ENCODE measurements at regions not wholly inside any gene's neighbourhood (a gene's known extent, or its start where the extent isn't known, plus 50 kb on each side); places are given as distances from the start of the nearest gene placed in this dataset.
A peak's percentile ranks its signal among the peaks of the same experiment; 100 is the strongest.

DNA sequence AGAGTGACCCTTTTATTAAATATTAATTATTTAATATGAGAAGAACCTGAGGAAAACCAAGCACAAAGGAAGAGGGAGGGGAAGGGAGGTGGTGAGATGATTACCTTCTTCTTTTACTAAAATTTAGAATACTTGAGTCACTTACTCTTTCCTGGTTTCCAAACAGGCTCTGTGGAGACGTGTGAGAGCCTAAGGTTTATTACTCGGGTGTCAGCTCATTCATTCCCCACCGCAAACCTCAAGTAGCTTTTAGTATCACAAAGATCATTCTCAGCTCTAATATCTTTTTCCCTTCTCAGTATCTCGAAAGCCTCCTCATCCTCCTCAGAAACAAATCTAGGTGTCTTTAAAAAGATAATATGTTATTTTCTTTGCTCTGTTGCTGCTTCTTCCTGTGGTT lies 497.2 kb upstream of the JARID2 start:
- DNase-seq, result no peak

DNA sequence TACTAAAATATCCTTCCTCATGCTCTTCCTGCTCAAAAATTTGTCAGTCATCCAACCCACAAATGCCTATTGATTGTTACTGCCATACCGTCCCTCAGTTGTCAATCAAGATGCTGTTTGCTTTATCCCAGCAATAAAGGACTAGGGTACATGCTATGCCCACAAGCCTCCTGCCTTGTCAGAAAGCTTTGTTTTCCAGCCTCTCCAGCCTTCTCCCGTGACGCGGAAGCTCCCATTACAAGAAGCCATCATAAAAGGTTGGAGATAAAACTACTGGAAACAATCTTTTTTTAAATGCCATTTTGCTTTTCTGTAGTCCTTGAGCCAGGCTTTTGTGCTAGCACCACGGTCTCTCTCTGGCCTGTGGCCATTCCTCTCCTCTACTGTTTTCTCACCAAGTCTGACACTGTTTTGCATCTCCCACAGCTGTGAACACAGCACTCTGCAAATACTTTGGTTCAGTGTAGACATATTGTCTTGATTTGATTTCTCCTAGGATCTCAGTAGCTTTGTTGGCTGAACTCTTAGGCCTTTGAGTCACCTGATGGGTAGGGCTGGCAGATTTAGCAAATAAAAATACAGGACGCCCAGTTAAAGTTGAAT lies 495.7 kb upstream of the JARID2 start:
- peak in 1 of 2 experiments; percentile 37 for DNase-seq

DNA sequence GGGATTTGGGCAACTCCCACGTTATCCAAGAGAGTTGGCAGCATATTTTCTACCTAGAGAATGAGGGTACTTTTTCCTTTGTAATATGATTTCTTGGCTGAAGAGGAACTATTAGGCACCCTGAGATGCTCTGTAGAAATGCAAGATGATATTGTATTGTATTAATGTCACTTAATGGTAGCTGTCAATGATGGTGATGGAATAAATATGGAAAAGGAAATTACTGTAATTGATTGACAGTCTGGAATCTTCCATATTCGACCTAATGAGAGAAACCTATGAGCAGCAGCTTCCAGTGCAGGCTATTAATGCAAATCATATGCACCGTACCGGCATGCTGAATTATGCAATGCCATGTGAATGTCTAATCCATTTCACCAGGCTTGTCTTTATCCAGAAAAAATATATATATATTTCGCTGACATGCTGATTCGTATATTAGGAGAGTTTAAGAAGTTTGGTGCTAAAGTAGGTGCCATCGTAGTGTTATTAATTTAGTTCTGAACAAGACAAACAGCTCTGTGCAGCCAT lies 494.2 kb upstream of the JARID2 start:
- DNase-seq, result peak in 1 of 2 experiments; percentile 54

DNA sequence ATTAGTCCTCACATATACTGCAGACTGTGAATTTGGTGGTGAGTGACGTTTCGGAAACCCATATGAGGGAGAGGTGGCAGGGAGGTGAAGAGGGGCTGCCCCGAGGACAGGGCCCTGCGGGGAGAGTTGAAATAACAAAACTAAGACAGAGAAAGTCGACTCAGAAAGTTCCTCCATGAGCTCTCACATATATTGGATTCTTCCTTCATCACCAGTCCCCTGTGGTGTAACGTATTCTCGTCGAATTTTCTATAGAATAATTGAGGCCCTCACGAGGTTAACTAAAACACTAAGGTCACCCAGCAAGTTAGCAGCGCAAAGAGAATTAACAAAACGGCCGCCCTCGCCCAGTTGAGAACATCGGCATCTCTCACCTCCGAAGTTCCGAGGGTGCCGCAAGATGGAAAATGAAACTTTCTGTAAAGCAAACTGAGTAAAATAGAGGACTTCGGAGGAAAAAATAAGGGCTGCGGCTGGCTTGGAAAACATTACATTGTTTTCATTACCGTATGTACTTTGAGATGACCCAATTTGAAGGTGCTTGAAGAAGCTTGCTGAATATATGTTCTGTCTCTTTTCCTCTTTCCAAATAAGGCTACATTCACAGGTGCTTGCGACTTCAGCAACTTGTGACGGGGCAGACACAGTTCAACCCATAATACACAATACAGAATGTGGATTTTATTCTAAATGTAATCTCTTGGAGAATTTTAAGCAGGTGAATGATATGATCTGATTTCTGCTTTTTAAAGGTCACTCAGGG lies 490.9 kb upstream of the JARID2 start:
- DNase-seq, result no peak

DNA sequence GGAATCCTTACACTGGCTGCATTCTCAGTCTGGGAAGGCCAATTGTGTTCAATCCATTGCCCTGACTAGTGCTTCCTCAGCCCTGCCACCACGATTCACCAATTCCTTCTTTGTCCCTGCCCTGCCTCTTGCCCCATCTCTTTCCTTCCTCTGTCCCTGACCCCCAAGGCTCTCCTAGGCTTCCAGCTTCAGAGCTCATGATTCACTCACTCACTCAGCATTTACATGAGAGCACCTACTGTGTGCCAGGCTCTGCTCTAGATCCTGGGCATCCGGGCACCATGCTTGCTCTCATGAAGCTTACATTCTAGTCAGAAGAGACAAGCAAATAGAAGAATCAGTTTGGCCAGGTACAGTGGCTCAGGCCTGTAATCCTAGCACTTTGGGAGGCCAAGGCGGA lies 489.5 kb upstream of the JARID2 start:
- no peak for DNase-seq

DNA sequence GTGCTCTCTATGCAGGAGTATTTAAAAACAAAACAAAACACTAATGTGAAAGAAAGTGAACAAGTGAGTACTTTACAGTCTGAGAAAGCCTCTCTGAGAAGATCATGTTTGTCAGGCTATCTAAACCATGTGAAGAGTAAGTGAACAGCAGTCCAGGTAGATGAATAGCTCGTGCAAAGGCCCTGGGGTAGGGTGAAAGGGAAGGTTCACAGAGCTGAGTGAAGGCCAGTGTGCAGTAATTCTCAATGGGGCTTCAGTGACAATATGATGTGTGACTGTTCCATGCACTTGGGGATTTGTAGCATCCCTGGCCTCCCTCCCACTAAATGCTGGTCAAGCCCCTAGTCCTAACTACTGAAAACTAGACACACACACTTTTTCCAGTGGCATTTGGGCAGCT lies 488.9 kb upstream of the JARID2 start:
- no peak for DNase-seq

DNA sequence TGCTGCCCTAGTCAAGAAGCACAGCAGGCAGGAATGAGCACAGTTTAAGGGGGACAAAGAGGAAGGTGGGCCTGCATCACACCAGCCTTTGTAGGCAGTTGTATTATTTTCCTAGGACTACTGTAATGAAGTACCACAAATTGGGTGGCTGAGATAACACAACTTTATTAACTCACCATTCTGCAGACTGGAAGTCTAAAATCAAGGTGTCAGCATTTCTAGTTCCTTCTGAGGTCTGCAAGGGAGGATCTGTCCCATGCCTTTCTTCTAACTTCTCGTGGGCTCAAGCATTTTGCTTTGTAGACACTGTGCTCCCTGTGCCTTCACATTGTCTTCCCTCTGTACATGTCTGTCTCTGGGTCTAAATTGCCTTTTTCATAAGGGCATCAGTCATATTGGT lies 488.5 kb upstream of the JARID2 start:
- no peak for DNase-seq

DNA sequence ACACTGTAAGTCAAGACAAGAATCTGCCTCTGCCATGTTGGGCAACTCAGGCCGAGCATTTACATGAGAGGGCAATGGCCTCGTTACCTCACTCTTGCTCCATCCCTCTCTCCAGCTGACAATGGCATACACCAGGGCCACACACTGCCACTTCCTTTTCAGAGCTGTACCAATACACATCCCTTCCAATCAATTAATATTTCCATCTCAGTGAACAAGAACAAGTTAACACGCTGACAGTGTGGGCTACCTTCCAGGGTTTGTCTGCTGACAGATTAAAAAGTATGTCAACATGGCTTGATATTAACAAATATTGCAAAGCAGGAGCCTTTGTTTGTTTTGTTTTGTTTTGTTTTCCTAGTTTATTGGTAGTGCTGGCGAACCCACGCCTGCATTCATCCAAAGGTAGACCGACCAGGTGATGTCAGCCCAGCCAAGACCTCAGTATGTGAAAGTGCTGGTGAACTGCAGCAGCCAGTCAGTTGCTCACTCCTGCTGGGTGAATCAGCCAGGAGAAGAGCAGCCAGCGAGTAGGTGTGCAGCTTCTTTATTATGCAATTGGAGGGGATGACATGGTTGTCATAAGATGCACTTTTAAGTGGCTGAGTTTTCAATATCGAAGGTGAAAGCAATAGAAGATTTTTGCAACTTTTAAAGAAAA lies 487.3 kb upstream of the JARID2 start:
- peak in 1 of 2 experiments; percentile 44 for DNase-seq

DNA sequence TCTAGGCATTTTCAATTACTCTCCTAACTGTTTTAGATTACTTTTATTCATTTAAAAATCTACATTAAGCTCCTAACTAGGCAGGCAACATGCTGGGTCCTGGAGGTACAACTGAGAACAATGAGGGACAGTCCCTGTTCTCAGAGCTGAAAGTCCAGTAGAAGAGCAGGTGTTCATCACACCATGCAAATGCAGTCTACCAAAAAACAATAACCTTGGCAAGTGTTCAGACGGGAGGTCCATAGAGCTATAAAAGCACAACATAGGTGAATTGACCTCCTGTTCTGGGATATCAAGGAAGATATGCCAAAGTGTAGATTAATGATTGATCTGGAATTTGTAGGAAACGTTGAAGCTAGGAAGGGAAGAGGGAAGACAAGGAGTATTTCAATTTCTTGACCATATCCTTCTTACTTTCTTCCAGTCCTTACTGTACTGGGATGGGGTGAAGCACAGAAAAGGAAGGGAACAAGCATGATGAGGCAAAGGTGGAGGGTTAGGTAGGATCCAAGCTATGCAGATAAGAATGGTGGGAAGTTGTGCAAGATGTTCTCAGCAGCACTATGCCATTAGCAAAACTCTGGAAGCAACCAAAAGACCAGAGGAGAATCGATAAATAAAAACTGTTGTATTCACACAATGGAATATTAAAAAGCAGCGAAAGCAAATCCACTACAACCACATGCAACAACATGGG lies 485.7 kb upstream of the JARID2 start:
- DNase-seq, result peak; percentile 65 to 83

DNA sequence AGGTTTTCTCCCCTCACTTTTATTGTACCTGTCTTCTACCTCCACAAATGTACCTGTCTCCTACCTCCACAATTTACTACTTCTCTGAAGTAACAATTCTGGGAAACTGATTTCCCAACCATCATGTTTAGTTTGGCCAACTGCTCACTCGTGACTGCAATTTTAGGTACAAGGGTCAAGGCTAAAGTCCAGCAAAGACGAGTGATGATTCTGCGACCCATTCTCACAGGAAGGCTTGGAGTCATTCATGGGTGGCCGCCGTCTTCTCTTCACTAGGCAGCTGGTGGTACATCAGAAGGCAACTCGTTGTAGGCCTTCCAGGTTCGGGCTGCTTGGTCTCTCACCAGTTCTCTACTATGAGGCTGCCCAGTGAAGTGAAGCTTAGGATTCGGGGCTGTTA lies 483.8 kb upstream of the JARID2 start:
- no peak for DNase-seq

DNA sequence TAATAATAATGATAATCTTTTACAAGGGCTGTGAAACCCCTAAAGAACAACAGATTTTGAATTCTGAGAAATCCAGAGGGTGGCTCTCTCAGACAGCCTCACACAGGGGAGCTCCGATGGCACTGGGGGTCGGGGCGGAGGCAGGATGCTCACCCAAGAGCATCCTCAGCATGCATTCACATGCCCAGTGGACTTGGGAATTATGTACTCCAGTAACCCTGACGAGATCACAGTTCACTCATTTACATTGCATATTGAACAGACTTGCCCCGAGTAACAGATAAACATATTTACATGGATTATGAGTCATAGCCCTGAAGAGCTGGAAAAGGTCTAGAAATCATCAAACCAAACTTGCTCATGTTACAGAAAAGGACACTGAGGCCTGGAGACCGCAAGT lies 482.7 kb upstream of the JARID2 start:
- DNase-seq, result peak; percentile 87 to 90

DNA sequence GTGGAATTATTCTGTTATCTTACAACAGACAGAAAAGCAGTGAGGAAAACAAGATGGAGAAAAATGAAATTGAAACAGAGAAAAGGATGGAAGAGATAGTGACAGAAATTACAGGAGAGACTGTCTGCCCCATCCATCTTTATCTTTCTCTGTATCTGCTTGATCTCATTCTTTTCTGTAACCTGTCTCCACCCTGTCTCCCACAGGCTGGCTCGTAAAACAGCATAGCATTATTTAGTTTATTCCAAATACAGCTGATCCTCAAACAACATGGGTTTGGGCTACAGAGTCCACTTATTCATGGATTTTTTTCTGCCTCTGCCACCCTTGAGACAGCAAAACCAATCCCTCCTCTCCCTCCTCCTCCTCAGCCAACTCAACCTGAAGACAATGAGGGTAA lies 482.3 kb upstream of the JARID2 start:
- DNase-seq, result peak; percentile 49 to 66

DNA sequence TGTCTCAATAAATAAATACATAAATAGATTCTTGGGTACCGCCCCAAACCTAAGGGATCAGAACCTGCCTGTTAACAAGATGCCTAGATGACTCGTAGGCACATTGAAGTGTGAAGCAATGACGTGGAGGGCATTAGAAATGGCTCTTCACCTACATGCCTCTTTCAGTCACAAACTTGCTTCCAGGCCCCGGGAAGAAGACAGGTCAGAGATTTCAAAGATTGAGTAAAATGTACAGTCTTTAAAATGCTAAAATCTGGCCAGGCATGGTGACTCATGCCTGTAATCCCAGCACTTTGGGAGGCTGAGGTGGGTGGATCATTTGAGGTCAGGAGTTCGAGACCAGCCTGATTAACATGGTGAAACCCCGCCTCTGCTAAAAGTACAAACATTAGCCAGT lies 480.8 kb upstream of the JARID2 start:
- DNase-seq, result no peak

DNA sequence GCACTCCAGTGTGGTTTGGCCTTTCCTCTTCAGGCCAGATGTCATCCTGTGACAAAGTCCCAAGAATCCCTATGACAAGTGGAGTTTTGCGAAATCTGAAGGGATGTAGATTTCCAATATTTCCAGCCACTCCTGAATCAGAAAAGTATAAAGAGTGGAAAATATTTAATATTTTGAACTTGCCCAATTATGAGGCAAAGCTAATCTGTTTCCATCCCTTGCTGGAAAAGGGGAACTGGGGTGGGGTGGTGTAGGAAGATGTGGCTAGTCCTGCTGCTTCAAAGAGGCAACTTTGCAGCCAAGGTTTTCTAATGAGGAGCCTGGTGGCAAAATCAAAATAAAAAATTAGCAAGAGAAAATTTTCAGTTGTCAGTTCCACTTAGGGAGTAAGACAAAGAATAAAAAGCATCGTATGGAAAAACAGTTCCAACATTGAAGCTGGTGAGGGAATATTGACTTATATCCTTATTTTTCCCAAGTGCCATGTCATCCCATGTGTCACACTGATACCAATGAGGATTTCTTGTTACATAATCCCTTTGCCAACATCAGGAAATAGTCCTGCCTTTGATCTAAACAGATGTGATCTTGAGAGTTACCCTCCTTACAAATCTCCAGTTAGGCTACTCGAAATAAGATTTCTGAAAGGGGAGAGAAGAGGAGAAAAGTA lies 480.0 kb upstream of the JARID2 start:
- DNase-seq, result no peak

DNA sequence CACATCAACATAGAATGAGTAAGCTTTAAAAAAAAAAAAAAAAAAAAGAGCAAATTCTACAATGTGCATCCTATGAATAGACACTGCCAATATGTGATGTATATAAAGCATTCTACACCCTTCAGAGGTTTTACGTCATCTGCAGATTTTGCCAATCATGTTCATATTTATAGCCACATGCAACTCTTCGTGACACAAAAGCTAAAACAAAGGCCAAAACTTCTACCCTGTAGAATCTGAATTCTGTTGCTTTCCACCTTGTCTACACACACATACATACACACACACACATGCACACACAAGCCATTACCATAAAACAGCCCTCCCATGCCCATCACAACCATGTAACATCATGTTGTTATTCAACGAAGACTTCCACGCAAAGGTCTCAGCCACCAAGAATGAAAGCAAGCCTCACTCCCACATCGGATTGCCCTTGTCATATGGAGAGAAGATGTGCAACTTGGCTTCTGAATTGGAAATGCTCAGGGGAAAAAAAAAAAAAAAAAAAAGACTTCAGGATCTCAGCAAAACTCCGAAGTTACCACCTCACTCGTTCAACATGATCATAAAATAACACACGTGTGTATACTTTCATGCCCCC lies 479.4 kb upstream of the JARID2 start:
- DNase-seq, result no peak

DNA sequence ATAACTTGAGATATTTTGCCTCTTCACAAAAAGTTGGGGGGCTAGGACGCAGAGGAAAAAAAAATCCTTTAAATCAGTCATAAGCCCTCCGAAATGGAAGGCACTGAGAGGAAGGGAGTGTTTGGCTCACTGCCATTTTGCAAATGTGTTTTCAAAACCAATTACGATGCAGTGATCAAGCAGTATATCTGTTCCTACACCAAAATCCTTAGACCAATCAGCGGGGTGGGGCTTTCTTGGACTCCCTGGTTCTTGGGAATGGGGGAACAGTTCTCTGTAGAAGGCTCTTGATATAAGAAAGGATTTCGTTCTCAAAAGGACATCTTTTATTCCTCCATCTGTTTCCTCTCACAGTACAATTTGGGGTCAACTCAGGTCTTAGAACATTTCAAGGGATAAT lies 478.6 kb upstream of the JARID2 start:
- DNase-seq, result no peak

DNA sequence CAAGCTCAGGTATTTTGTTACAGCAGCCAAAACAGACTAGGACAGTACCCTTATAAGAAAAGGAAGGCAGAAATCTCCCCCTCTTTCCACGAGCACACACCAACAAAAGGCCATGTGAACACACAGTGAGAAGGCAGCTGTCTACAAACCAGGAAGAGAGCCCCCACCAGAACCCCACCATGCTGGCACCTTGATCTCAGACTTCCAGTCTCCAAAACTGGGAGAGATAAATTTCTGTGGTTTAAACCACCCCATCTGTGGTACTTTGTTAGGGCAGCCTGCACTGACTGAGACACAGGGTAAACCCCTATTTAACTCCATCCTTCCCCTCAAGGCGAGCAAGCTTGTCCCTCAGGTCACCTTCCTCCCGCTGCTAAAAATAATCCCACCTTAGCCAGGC lies 475.8 kb upstream of the JARID2 start:
- DNase-seq, result no peak

DNA sequence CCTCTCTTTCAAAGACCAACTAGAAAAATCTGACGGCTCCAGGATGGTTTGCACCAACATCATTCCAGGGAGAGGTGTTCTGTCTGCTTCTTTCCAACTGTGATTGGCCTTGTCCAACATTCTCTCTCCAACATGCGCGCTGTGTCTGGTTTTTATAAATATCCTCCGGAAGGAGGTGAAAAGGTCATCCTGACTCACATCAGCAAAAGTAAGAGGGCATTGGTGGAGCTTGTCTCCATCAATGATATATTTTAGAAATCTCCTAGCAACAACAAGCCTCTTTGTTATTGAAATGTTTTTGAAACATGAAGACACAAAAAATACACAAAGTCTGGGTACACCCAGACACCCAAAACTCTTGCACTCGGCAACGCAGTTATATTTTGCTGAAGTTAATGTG lies 475.3 kb upstream of the JARID2 start:
- no peak for DNase-seq

DNA sequence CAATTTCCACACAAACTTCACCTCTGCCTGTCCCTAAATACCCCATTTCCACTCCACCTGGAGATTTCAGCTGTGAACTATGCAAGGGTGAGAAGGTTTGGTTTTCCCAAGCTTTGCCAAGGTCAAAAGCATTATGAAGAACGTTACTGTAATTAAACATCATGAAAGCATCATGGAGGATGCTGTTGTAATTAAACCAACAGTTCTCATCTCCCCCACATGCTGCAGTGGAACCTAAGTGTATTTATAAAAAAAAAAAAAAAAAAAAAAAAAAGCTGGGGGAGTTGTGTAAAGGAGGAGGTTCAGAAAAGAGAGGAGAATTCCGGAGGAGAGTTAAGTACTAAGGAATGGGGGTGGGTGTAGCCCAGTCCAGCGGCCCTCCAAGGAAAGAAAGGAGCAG lies 474.9 kb upstream of the JARID2 start:
- DNase-seq, result no peak

DNA sequence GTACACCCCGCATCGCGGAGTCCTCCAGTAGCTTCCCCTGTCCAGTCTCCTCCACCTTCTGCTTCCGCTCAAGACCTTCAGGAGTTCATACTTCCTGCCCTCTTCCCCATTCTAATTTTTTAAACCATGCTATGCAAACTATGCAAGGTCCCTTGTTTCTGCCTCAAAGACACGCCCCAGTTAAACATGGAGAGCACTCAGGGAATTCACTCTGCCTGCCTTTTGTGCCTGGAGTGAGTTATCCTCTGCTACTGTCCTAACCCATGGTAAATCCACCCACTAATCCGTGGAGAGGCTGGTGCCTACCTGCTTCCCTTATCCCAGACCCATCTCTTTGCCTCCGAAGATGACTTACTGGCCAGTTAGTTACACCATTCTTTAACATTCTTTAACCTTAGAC lies 473.7 kb upstream of the JARID2 start:
- DNase-seq, result peak in 1 of 2 experiments; percentile 35

DNA sequence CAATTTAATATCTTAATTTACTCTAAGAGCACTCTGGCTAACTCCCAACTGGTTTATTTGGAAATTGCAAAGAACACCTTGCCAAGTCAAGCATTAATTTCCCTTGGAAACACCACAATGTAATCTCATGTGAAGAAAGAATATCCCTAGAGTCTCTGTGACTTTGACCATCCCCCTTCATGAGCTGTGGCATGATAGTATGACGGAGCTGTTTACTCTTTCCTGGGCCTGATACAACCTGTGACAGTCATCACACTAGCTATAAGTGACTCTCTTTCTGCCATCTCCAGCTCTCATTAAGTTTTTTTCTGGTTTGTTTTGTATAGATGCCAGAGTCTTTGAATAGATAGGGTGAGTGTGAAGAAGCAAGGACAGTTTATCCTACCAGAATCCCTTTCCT lies 470.3 kb upstream of the JARID2 start:
- no peak for DNase-seq

DNA sequence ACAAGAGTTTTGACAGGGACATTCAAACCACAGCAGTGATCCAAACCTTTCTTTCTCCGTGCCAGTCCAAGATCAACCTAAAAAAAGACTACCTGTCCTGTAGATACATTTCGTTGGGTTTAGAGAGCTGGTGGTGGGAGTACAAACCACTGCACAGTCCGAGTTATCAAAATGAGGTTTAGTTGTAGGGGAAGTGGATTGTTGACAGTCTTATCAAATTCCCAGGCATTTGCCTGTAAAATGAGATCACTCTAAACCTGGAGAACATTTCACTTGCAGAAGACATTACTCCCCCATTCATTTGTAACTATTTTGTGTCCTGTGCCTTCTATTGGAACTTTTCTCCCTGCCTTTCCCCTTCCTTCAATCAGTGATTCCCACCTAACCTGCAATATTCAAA lies 469.6 kb upstream of the JARID2 start:
- peak in 1 of 2 experiments; percentile 65 for DNase-seq

Measured in NCI-H526 (cell line).